H1 (cell line): ENCODE measurements at regions not wholly inside any gene's neighbourhood (a gene's known extent, or its start where the extent isn't known, plus 50 kb on each side); places are given as distances from the start of the nearest gene placed in this dataset.

Experiments used
- CTCF ChIP-seq, 3 experiments: IDR thresholded peaks; 1 replicate in 2 of 3; 2 replicates in 1 of 3; pipeline versions ENCODE4 v1.5.1 to v1.6.1; 2011; ENCODE audit warnings: low read length in 3 of 3, mild to moderate bottlenecking in 3 of 3, inconsistent platforms in 2 of 3, low read depth in 1 of 3, moderate library complexity in 1 of 3; ENCODE audit not compliant: insufficient read depth in 1 of 3; ENCODE audit errors: control extremely low read depth in 1 of 3
- E2F6 ChIP-seq: IDR thresholded peaks from 2 replicates; pipeline ENCODE4 v1.6.1; 2012; ENCODE audit warnings: inconsistent platforms
- POLR2A ChIP-seq, 2 experiments: IDR thresholded peaks; 1 replicate in 1 of 2; 2 replicates in 1 of 2; pipeline ENCODE4 v1.6.1; 2011; ENCODE audit warnings: low read depth in 2 of 2, low read length in 2 of 2, mild to moderate bottlenecking in 2 of 2; ENCODE audit errors: control extremely low read depth in 1 of 2
- POLR2AphosphoS5 ChIP-seq: IDR thresholded peaks from 2 replicates; pipeline ENCODE4 v1.6.1; 2011; ENCODE audit warnings: low read depth, low read length

- TF ChIP-seq POLR2A (IDR thresholded peaks at IDR 0.05; ENCODE audit: control extremely low read depth in 1 of 2, low read depth in 2 of 2, low read length in 2 of 2), result no peak
- no peak for TF ChIP-seq CTCF (IDR thresholded peaks at IDR 0.05; ENCODE audit: control extremely low read depth in 1 of 3, insufficient read depth in 1 of 3, low read depth in 1 of 3, low read length in 3 of 3)
- TF ChIP-seq POLR2AphosphoS5, result no peak
- no peak for TF ChIP-seq E2F6
These were observed 231.2 kb upstream of the TMTC1 start for GRCh38 chr12:30014991-30015390.
